ENCODE measurements at regions not wholly inside any gene's neighbourhood (a gene's known extent, or its start where the extent isn't known, plus 50 kb on each side); places are given as distances from the start of the nearest gene placed in this dataset.
"Not testable (repeated sequence)": the region's sequence is repeated elsewhere in the genome, so short reads cannot be mapped to it uniquely, and the experiment has no call there.

GRCh38 chr2:94776036-94776435 lies 95.2 kb upstream of the TEKT4 start:
- Histone ChIP-seq H3K23me2 (ENCODE audit: insufficient read length, low read depth, low read length, poor library complexity, severe bottlenecking) (no peaks in the 10 kb centered on the region), H3T11ph (ENCODE audit: low read length) (no peak overlapping the region), H3K4me2 (ENCODE audit: insufficient read depth, insufficient read length, low read length) (no peak overlapping the region), H4K20me1 (ENCODE audit: control insufficient read depth, insufficient read depth, insufficient read length) (no peaks in the 10 kb centered on the region), H4K8ac (replicated peaks; ENCODE audit: insufficient read length, low read depth, low read length) (no peak overlapping the region), H2AK5ac (ENCODE audit: insufficient read length, low read length) (no peak overlapping the region), H2AFZ (ENCODE audit: low read length) (no peak overlapping the region), H2BK20ac (ENCODE audit: low read depth, low read length, poor library complexity, severe bottlenecking) (no peak overlapping the region), H3K4me1 (ENCODE audit: insufficient read depth, low read length) (no peaks in the 10 kb centered on the region), H3K23ac (ENCODE audit: insufficient read length, low read depth, low read length) (no peak overlapping the region), H3K27me3 (ENCODE audit: insufficient read depth, low read length) (no peaks in the 10 kb centered on the region), H4K5ac (ENCODE audit: insufficient read length, low read depth, low read length) (no peak overlapping the region), H2BK5ac (ENCODE audit: insufficient read length, low read length) (no peak overlapping the region), H2BK120ac (ENCODE audit: low read depth, low read length, poor library complexity, severe bottlenecking) (no peak overlapping the region), H3K4ac (ENCODE audit: low read depth, low read length) (no peak overlapping the region), H3K9me3 (ENCODE audit: control insufficient read depth, low read depth, low read length) (peaks cover 93% of the 10 kb centered on the region), H3K27ac (ENCODE audit: insufficient read length, low read depth, low read length) (no peak overlapping the region), H3K56ac (ENCODE audit: insufficient read length, low read depth, low read length) (no peak overlapping the region), H3K14ac (ENCODE audit: insufficient read depth, low read length) (no peak overlapping the region), H3K18ac (ENCODE audit: insufficient read length, low read depth, low read length) (no peak overlapping the region), H3K79me2 (ENCODE audit: insufficient read depth, low read length) (no peaks in the 10 kb centered on the region), H2BK12ac (ENCODE audit: insufficient read length, low read depth, low read length) (no peak overlapping the region), H3K79me1 (ENCODE audit: insufficient read depth, low read depth, low read length, poor library complexity, severe bottlenecking) (no peaks in the 10 kb centered on the region), H4K91ac (ENCODE audit: insufficient read length, low read depth, low read length) (no peak overlapping the region), H3K9ac (ENCODE audit: extremely low read depth, insufficient read length, low read length) (no peak overlapping the region), H2BK15ac (ENCODE audit: low read depth, low read length) (no peak overlapping the region)
- no peak for DNase-seq
- no peaks in the 10 kb centered on the region for H3K4me1 Mint-ChIP-seq
- peaks cover 90 to 99% of the 10 kb centered on the region in 2 experiments for H3K9me3 Mint-ChIP-seq
- TF ChIP-seq CTCF (conservative IDR thresholded peaks at IDR 0.05), result no peak
- H3K27ac Mint-ChIP-seq, result no peak overlapping the region
- H3K4me3 Mint-ChIP-seq, result no peak overlapping the region
- peaks cover 0 to 46% (median 23%) of the 10 kb centered on the region in 3 experiments; a peak in 6 of 7 replicates for H3K36me3 Mint-ChIP-seq (ENCODE audit: insufficient read depth in 1 of 3, low read depth in 3 of 3)
- no CpG with 5 or more reads among the region's 2 CpGs for WGBS (ENCODE audit: extremely low coverage, insufficient read length, low lambda C conversion rate)
- no peaks in the 10 kb centered on the region; the same call in 1 of the 2 replicates for H3K27me3 Mint-ChIP-seq (ENCODE audit: low read depth)

- not testable (repeated sequence) for H2BK12ac ChIP-seq (ENCODE audit: insufficient read length, low read depth, low read length)
- H3K9me3 ChIP-seq (ENCODE audit: control insufficient read depth, low read depth, low read length), result peaks cover 69% of the 10 kb centered on the region
Measured at GRCh38 chr2:94785105-94785504, 86.1 kb upstream of the TEKT4 start.

More at GRCh38 chr2:94785105-94785504, 86.1 kb upstream of the TEKT4 start:
- not testable (repeated sequence) for H2BK5ac ChIP-seq (ENCODE audit: insufficient read length, low read length); H3K27ac ChIP-seq (ENCODE audit: insufficient read length, low read depth, low read length); H3K9ac ChIP-seq (ENCODE audit: extremely low read depth, insufficient read length, low read length); H3K4me1 ChIP-seq (ENCODE audit: insufficient read depth, low read length); H2BK15ac ChIP-seq (ENCODE audit: low read depth, low read length); H3K14ac ChIP-seq (ENCODE audit: insufficient read depth, low read length); H3K18ac ChIP-seq (ENCODE audit: insufficient read length, low read depth, low read length); H3K56ac ChIP-seq (ENCODE audit: insufficient read length, low read depth, low read length); H3K27me3 ChIP-seq (ENCODE audit: insufficient read depth, low read length); H2AFZ ChIP-seq (ENCODE audit: low read length); H4K20me1 ChIP-seq (ENCODE audit: control insufficient read depth, insufficient read depth, insufficient read length); H3K79me1 ChIP-seq (ENCODE audit: insufficient read depth, low read depth, low read length, poor library complexity, severe bottlenecking); H3K4me2 ChIP-seq (ENCODE audit: insufficient read depth, insufficient read length, low read length); H2BK20ac ChIP-seq (ENCODE audit: low read depth, low read length, poor library complexity, severe bottlenecking); H3K4me3 Mint-ChIP-seq; DNase-seq; H4K91ac ChIP-seq (ENCODE audit: insufficient read length, low read depth, low read length); H3T11ph ChIP-seq (ENCODE audit: low read length); H3K27me3 Mint-ChIP-seq (ENCODE audit: low read depth); H3K23me2 ChIP-seq (ENCODE audit: insufficient read length, low read depth, low read length, poor library complexity, severe bottlenecking); H2BK120ac ChIP-seq (ENCODE audit: low read depth, low read length, poor library complexity, severe bottlenecking); H3K23ac ChIP-seq (ENCODE audit: insufficient read length, low read depth, low read length); H4K8ac ChIP-seq (replicated peaks; ENCODE audit: insufficient read length, low read depth, low read length); H2AK5ac ChIP-seq (ENCODE audit: insufficient read length, low read length); H3K4ac ChIP-seq (ENCODE audit: low read depth, low read length); H3K27ac Mint-ChIP-seq; H4K5ac ChIP-seq (ENCODE audit: insufficient read length, low read depth, low read length); H3K4me1 Mint-ChIP-seq; H3K79me2 ChIP-seq (ENCODE audit: insufficient read depth, low read length)
- WGBS (ENCODE audit: extremely low coverage, insufficient read length, low lambda C conversion rate), result no CpG with 5 or more reads among the region's 3 CpGs
- Mint-ChIP-seq H3K36me3 (ENCODE audit: insufficient read depth in 1 of 3, low read depth in 3 of 3) (peaks cover 4 to 37% (median 14%) of the 10 kb centered on the region in 3 experiments; a peak in 6 of 7 replicates), H3K9me3 (peaks cover 87 to 88% of the 10 kb centered on the region in 2 experiments)
